Motor neuron (in vitro differentiated cells): ENCODE measurements at regions not wholly inside any gene's neighbourhood (a gene's known extent, or its start where the extent isn't known, plus 50 kb on each side); places are given as distances from the start of the nearest gene placed in this dataset.

ENCODE experiments used
- ATAC-seq, 8 experiments: fragments of 200-7000 bp; cut with Tn5 transposase; replicated peaks in 6 of 8; 2 replicates each; pipeline ENCODE4 v1.8.0; 2021; ENCODE audit warnings: mild to moderate bottlenecking in 8 of 8, moderate library complexity in 8 of 8
- H3K27ac ChIP-seq, 2 donors: fragments of 250-450 bp; sonication (Bioruptor Pico); 2 replicates each; pipeline ENCODE4 v1.9.0; 2021; ENCODE audit warnings: antibody characterized with exemption in 2 of 2, mild to moderate bottlenecking in 2 of 2, moderate library complexity in 1 of 2
- H3K4me1 ChIP-seq, 2 donors: fragments of 250-450 bp; sonication (Bioruptor Pico); replicated peaks in 1 of 2; 2 replicates each; pipeline ENCODE4 v1.6.1; 2021; ENCODE audit warnings: antibody characterized with exemption in 2 of 2, mild to moderate bottlenecking in 2 of 2, moderate library complexity in 1 of 2
- H3K4me3 ChIP-seq, 5 donors: fragments of 250-450 bp; sonication (Bioruptor Pico); 2 replicates each; pipeline ENCODE4 v1.9.0; 2021; ENCODE audit warnings: antibody characterized with exemption in 5 of 5, mild to moderate bottlenecking in 5 of 5, moderate library complexity in 4 of 5
- WGBS, 10 experiments: fragments of 450-650 bp; shearing (Covaris generic); methylation state at CpG; one replicate each; pipeline ENCODE4 v1.0.0; 2022; 5-methylcytosine and 5-hydroxymethylcytosine counted together
- in situ Hi-C, 9 experiments: fragments of 400-800 bp; cut with MboI; loops; one replicate each; pipeline ENCODE4 v1.15.0; 2021; ENCODE audit warnings: low sequenced_read_pairs in 9 of 9, low pct_unique_long_range_greater_than_20kb in 2 of 9; ENCODE audit not compliant: unreplicated experiment in 9 of 9

- 47 to 100% (median 83%) methylated on average over 2 to 4 of the region's 20 CpGs; no CpG with 5 or more reads in 4 of the 10 experiments for WGBS, 10 experiments
- Histone ChIP-seq H3K27ac (no peak overlapping the region), H3K4me1 (peaks cover 16 to 17% of the 10 kb centered on the region in 2 donors), H3K4me3 (no peak overlapping the region)
- peak in 1 of 8 experiments; percentile 31 for ATAC-seq
- in situ Hi-C loops = loop anchor here in 1 of 9 experiments (25.0 kb wide), 1 partner anchor 1591 kb away; the partner anchor contains the start of gene HS6ST1
These were observed 76.5 kb upstream of the RAB6C start for GRCh38 chr2:129902731-129903585.

- in situ Hi-C loops = loop anchor here in 1 of 9 experiments (25.0 kb wide), 1 partner anchor 1592 kb away; the partner anchor contains the start of gene HS6ST1
- Histone ChIP-seq H3K4me3 (no peak overlapping the region), H3K4me1 (peaks cover 17% of the 10 kb centered on the region in 2 donors), H3K27ac (no peak overlapping the region)
- WGBS, 10 experiments = 18 to 80% (median 70%) methylated on average over 1 to 7 of the region's 17 CpGs; no CpG with 5 or more reads in 2 of the 10 experiments
- peak in 1 of 8 experiments; percentile 59 for ATAC-seq
These were observed 75.7 kb upstream of the RAB6C start for GRCh38 chr2:129903586-129904425.

- peaks cover 17% of the 10 kb centered on the region in 2 donors for H3K4me1 ChIP-seq
- H3K4me3 ChIP-seq = no peak overlapping the region
- in situ Hi-C loops = loop anchor here in 1 of 9 experiments (25.0 kb wide), 1 partner anchor 1592 kb away; the partner anchor contains the start of gene HS6ST1
- 30 to 85% (median 78%) methylated on average over 1 to 9 of the region's 20 CpGs; no CpG with 5 or more reads in 1 of the 10 experiments for WGBS, 10 experiments
- no peak for ATAC-seq
- H3K27ac ChIP-seq = no peak overlapping the region
These were observed 74.7 kb upstream of the RAB6C start for GRCh38 chr2:129904532-129905446.

GRCh38 chr2:129905664-129906081, 73.8 kb upstream of the RAB6C start:
- Histone ChIP-seq H3K4me3 (no peak overlapping the region), H3K4me1 (peaks cover 17% of the 10 kb centered on the region in 2 donors), H3K27ac (no peak overlapping the region)
- no peak for ATAC-seq
- WGBS, 10 experiments = no CpG with 5 or more reads among the region's 2 CpGs
- in situ Hi-C loops = loop anchor here in 1 of 9 experiments (25.0 kb wide), 1 partner anchor 1593 kb away; the partner anchor contains the start of gene HS6ST1

DNA sequence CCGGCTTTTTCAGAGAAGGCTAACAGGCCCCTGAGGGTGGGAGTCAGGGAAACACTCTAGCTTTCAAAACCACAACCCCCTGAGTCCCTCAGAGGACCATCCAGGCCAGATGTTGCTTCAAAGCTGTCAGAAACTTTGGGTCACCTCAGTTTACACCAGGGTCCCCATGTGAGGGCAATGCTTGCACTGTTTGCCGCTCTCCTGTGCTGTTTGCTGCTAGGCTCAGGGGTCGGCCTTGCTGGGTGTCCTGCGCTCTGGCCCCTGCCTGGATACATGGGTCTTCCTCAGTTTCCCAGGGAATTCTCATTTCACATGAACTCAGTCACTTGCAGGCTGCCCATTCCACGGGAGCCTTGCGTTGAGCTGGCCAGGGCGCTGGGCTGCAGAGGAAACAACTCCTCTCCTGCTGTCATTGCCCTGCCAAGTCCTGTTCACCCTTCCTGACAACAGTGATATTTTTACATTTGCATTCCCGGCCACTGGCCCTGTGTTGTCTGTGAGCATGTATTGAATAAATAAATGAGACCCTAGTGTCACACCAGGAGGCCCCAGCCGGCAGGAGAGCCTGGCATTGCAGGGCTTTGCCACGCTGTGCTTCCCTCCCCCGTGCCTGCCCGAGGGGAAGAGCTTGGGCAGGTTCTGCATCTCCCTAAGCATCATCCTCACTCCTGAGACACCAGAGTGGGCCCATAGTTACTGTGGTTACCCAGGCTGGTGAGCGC, 73.2 kb upstream of the RAB6C start:
- 0 to 100% (median 52%) methylated on average over 1 to 9 of the region's 13 CpGs; no CpG with 5 or more reads in 1 of the 10 experiments for WGBS, 10 experiments
- in situ Hi-C loops = loop anchor here in 1 of 9 experiments (25.0 kb wide), 1 partner anchor 1594 kb away; the partner anchor contains the start of gene HS6ST1
- Histone ChIP-seq H3K4me1 (peaks cover 17% of the 10 kb centered on the region in 2 donors), H3K4me3 (no peak overlapping the region), H3K27ac (no peak overlapping the region)
- ATAC-seq = peak in 5 of 8 experiments; percentile 6 to 63 (median 24)

GRCh38 chr2:129906861-129907235, 72.6 kb upstream of the RAB6C start:
- peak in 5 of 8 experiments; percentile 14 to 32 (median 20) for ATAC-seq
- 0 to 100% (median 68%) methylated on average over 1 to 7 of the region's 11 CpGs; no CpG with 5 or more reads in 3 of the 10 experiments for WGBS, 10 experiments
- Histone ChIP-seq H3K27ac (no peak overlapping the region), H3K4me1 (peaks cover 17% of the 10 kb centered on the region in 2 donors), H3K4me3 (no peak overlapping the region)
- in situ Hi-C loops = loop anchor here in 1 of 9 experiments (25.0 kb wide), 1 partner anchor 1595 kb away; the partner anchor contains the start of gene HS6ST1

DNA sequence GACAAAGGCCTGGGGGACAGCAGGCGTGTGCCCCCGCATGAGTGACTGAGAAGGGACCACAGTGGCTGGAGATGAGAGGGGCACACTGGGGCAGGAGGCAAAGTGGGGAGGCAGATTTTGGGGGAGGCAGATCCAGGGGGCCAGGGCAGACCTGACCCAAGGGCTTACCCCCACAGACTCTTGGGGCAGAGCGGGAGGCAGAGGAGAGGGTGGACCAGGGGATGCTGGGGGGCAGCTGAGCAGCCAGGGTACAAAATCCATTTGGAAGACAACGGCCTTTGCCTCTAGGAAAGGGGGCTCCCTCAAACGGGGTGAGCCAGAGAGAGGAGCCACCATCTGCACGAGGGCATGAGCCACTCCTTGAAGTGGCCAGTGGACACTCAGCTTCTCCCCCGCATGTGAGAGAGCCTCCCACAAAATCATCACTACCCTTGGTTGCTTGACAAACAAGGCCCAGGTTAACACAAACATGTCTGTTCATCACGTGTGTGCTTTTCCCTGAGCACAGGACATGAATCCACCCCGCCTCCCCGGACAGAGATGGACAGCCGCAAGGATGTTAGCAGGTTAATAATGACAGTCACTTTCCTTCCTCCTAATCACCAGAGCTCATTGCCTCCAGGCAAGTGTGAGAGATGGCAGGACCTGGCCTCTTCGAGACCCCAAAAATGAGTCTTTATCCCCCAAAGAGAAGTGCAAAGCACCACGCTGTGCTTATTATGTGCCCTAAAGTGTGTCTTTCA, 72.0 kb upstream of the RAB6C start:
- in situ Hi-C loops = loop anchor here in 1 of 9 experiments (25.0 kb wide), 1 partner anchor 1595 kb away; the partner anchor contains the start of gene HS6ST1
- ATAC-seq = peak in 4 of 8 experiments; percentile 17 to 46 (median 39)
- Histone ChIP-seq H3K27ac (no peak overlapping the region), H3K4me3 (no peak overlapping the region), H3K4me1 (peaks cover 17% of the 10 kb centered on the region in 2 donors)
- 60 to 100% (median 84%) methylated on average over 1 to 5 of the region's 13 CpGs; no CpG with 5 or more reads in 2 of the 10 experiments for WGBS, 10 experiments

DNA sequence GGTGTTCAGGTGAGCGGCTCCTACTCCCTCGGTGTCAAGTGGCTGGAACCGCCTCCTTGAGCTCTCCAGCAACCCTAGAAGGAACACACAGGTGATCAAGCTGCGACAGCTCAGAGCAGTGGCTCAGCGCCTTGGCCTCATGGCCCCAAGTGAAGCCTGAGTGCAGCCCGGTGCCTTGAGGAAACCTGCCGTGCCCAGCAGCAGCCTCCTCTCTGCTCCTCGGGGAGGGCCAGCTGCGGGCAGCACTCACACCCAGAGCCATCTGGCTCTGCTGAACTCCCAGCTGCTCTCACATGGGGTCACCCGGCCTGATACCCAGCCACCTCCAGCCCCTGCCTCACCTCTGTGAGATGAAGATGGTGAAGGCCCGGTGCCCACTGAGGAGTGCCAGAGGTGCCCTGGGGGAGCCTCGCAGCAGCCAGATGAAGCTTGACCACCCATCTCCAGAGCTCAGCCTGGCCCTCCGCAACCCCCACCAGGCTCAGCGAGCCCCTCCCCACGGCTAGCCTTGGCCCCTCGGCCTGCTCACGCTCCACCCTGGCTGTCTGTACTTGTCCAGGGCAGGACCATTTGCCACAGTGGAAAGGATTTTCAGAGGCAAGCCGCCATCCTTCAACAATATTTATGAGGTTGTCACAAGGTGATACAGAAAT, 70.6 kb upstream of the RAB6C start:
- in situ Hi-C loops = loop anchor here in 1 of 9 experiments (25.0 kb wide), 1 partner anchor 1597 kb away; the partner anchor contains the start of gene HS6ST1
- Histone ChIP-seq H3K4me1 (peaks cover 17% of the 10 kb centered on the region in 2 donors), H3K27ac (no peak overlapping the region), H3K4me3 (no peak overlapping the region)
- 83 to 100% (median 92%) methylated on average over 1 to 2 of the region's 18 CpGs; no CpG with 5 or more reads in 7 of the 10 experiments for WGBS, 10 experiments
- ATAC-seq = no peak

GRCh38 chr2:129909651-129910418, 69.6 kb upstream of the RAB6C start:
- 65 to 92% (median 86%) methylated on average over 2 to 4 of the region's 15 CpGs; no CpG with 5 or more reads in 6 of the 10 experiments for WGBS, 10 experiments
- no peak for ATAC-seq
- in situ Hi-C loops = loop anchor here in 1 of 9 experiments (25.0 kb wide), 1 partner anchor 1598 kb away; the partner anchor contains the start of gene HS6ST1
- Histone ChIP-seq H3K4me1 (peaks cover 17% of the 10 kb centered on the region in 2 donors), H3K4me3 (no peak overlapping the region), H3K27ac (no peak overlapping the region)
